ENCODE measurements at regions not wholly inside any gene's neighbourhood (a gene's known extent, or its start where the extent isn't known, plus 50 kb on each side); places are given as distances from the start of the nearest gene placed in this dataset.

- TF ChIP-seq EZH2 (IDR thresholded peaks at IDR 0.05; ENCODE audit: borderline replicate concordance, low read length) (no peak), CTCF (IDR thresholded peaks at IDR 0.05; ENCODE audit: low read length) (no peak)
These were observed 53.8 kb upstream of the PSME4 start for GRCh38 chr2:54024576-54024975.

Measured in OCI-LY1 (cell line).